Caco-2 (cell line): ENCODE measurements at regions not wholly inside any gene's neighbourhood (a gene's known extent, or its start where the extent isn't known, plus 50 kb on each side); places are given as distances from the start of the nearest gene placed in this dataset.

Experiments
- BruUV-seq: library from RNA; stranded (reverse); fragments of 400-500 nt; replicated peaks from 2 replicates; lab custom pipeline; 2021; lab: Mats Ljungman, UMichigan
- CTCF ChIA-PET: fragments of 300-600 bp; sonication (Branson Sonifier 250); formaldehyde crosslinking; loops from one replicate; lab custom pipeline; 2022; ENCODE audit warnings: antibody characterized with exemption; lab: Charles Lee
- POLR2A ChIA-PET: fragments of 300-600 bp; sonication (Branson Sonifier 250); formaldehyde crosslinking; loops from one replicate; lab custom pipeline; 2022; ENCODE audit warnings: antibody characterized with exemption; lab: Charles Lee
- DNase-seq, 2 experiments: peaks; one replicate each; pipeline versions ENCODE4 v3.0.0 to v3.0.0-alpha.2; 2020 to 2022
- H3K27me3 ChIP-seq: replicated peaks from 2 replicates; pipeline ENCODE4 v1.6.0; 2011; ENCODE audit warnings: low read length; ENCODE audit not compliant: control insufficient read depth, insufficient read depth
- H3K36me3 ChIP-seq: 2 replicates; pipeline ENCODE4 v1.5.1; 2011; ENCODE audit warnings: low read length; ENCODE audit not compliant: control insufficient read depth, insufficient read depth
- H3K4me1 ChIP-seq: fragments of 250-450 bp; sonication (Bioruptor Pico); 2 replicates; pipeline ENCODE4 v1.5.1; 2020; ENCODE audit warnings: mild to moderate bottlenecking
- H3K4me3 ChIP-seq: 2 replicates; pipeline ENCODE4 v1.5.1; 2011; ENCODE audit warnings: low read depth, mild to moderate bottlenecking, control low read depth, low read length
- H3K9me3 ChIP-seq: fragments of 250-450 bp; sonication (Bioruptor Pico); 2 replicates; pipeline ENCODE4 v1.5.1; 2020; ENCODE audit warnings: mild to moderate bottlenecking, moderate library complexity
- H3K27ac Mint-ChIP-seq: one replicate; pipeline ENCODE4 v1.8.0; 2022; ENCODE audit warnings: mixed read lengths; ENCODE audit not compliant: unreplicated experiment
- H3K27me3 Mint-ChIP-seq: one replicate; pipeline ENCODE4 v1.8.0; 2022; ENCODE audit warnings: mixed read lengths; ENCODE audit not compliant: insufficient read depth, unreplicated experiment
- H3K36me3 Mint-ChIP-seq: one replicate; pipeline ENCODE4 v1.8.0; 2022; ENCODE audit warnings: mild to moderate bottlenecking, mixed read lengths; ENCODE audit not compliant: insufficient read depth, unreplicated experiment
- H3K4me1 Mint-ChIP-seq: one replicate; pipeline ENCODE4 v1.8.0; 2022; ENCODE audit warnings: low read depth, mixed read lengths; ENCODE audit not compliant: unreplicated experiment
- H3K4me3 Mint-ChIP-seq: one replicate; pipeline ENCODE4 v1.8.0; 2022; ENCODE audit warnings: mild to moderate bottlenecking, moderate library complexity, mixed read lengths; ENCODE audit not compliant: unreplicated experiment
- H3K9me3 Mint-ChIP-seq: one replicate; pipeline ENCODE4 v1.8.0; 2022; ENCODE audit warnings: mixed read lengths; ENCODE audit not compliant: unreplicated experiment
- CTCF ChIP-seq, 2 experiments: fragments of 200-600 bp in 1 of 2; IDR thresholded peaks; 1 replicate in 1 of 2; 2 replicates in 1 of 2; pipeline versions ENCODE4 v1.5.1 to v1.8.0; 2011 to 2022; ENCODE audit warnings: antibody characterized with exemption in 1 of 2, control low read depth in 1 of 2, inconsistent platforms in 1 of 2, low read depth in 1 of 2, low read length in 1 of 2, mild to moderate bottlenecking in 1 of 2, moderate library complexity in 1 of 2; ENCODE audit not compliant: insufficient read depth in 1 of 2, severe bottlenecking in 1 of 2, unreplicated experiment in 1 of 2
- intact Hi-C: fragments of 100-400 bp; cut with micrococcal nuclease; formaldehyde crosslinking; loops from one replicate; pipeline ENCODE4 v1.10.0; 2022; ENCODE audit not compliant: unreplicated experiment

DNA sequence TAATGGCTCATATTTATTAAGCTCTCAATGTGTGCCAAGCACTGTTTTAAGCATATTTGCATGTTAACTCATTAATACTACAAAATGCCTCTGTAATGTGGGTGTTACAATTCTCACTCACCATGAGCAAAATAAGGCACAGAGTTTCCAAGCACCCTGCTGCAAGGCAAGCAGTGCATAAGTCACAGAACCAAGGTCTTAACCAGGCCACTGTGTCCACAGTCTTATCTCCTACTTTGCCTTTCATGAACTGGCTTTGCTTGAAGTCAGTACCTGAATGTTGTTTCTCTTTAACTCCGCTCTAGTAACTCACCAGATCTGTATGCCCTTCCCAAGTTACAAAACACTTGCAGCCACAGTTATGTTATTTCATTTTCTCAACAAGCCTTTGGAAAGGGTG is 1372.7 kb downstream of the AACS start:
- Mint-ChIP-seq H3K27me3 (peaks cover 3% of the 10 kb centered on the region), H3K4me1 (no peaks in the 10 kb centered on the region), H3K9me3 (no peaks in the 10 kb centered on the region), H3K4me3 (no peak overlapping the region), H3K36me3 (no peaks in the 10 kb centered on the region), H3K27ac (no peak overlapping the region)
- Histone ChIP-seq H3K9me3 (no peaks in the 10 kb centered on the region), H3K27me3 (no peaks in the 10 kb centered on the region), H3K36me3 (no peaks in the 10 kb centered on the region), H3K4me1 (no peaks in the 10 kb centered on the region), H3K4me3 (no peak overlapping the region)
- intact Hi-C loops: no loop called here
- ChIA-PET POLR2A (no interaction called here), CTCF (no interaction called here)
- no peak for TF ChIP-seq CTCF (IDR thresholded peaks at IDR 0.05; ENCODE audit: insufficient read depth in 1 of 2, low read depth in 1 of 2, low read length in 1 of 2, severe bottlenecking in 1 of 2, unreplicated experiment in 1 of 2)
- no peak for DNase-seq
- BruUV-seq: no TSS peak

GRCh38 chr12:126443977-126444376 is 1378.7 kb downstream of the AACS start:
- ChIA-PET CTCF (no interaction called here), POLR2A (no interaction called here)
- Mint-ChIP-seq H3K4me1 (no peaks in the 10 kb centered on the region), H3K9me3 (peaks cover 20% of the 10 kb centered on the region), H3K27me3 (peaks cover 4% of the 10 kb centered on the region), H3K4me3 (no peak overlapping the region), H3K27ac (no peak overlapping the region), H3K36me3 (no peaks in the 10 kb centered on the region)
- intact Hi-C loops: no loop called here
- no peak for TF ChIP-seq CTCF (IDR thresholded peaks at IDR 0.05; ENCODE audit: insufficient read depth in 1 of 2, low read depth in 1 of 2, low read length in 1 of 2, severe bottlenecking in 1 of 2, unreplicated experiment in 1 of 2)
- Histone ChIP-seq H3K4me3 (no peak overlapping the region), H3K36me3 (no peaks in the 10 kb centered on the region), H3K9me3 (no peaks in the 10 kb centered on the region), H3K27me3 (no peaks in the 10 kb centered on the region), H3K4me1 (no peaks in the 10 kb centered on the region)
- no peak for DNase-seq
- no TSS peak for BruUV-seq

DNA sequence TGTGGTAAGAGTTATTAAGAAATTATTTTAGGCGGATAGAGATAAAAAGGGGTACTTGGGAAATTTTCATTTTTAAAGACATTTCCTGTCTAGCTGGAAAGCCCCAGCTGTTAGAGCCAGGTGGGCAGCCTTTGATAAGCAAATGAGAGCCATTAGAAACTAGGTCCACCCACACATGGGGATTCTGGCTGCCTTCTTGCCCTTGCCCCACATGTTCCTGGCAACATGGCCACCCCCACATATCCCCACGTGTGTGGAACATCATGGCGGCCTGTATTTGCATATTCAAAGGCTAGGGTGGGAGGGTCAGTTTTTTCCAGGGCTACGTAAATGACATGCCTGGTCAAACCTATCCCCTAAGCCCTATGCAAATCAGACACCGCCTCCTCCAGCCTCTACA is 1382.1 kb downstream of the AACS start:
- peaks cover 30% of the 10 kb centered on the region for H3K9me3 Mint-ChIP-seq
- H3K27ac Mint-ChIP-seq: no peak overlapping the region
- intact Hi-C loops: no loop called here
- no TSS peak for BruUV-seq
- no peak overlapping the region for H3K4me3 ChIP-seq
- H3K27me3 ChIP-seq: no peaks in the 10 kb centered on the region
- no peaks in the 10 kb centered on the region for H3K4me1 Mint-ChIP-seq
- no peak for TF ChIP-seq CTCF (IDR thresholded peaks at IDR 0.05; ENCODE audit: insufficient read depth in 1 of 2, low read depth in 1 of 2, low read length in 1 of 2, severe bottlenecking in 1 of 2, unreplicated experiment in 1 of 2)
- H3K4me3 Mint-ChIP-seq: no peak overlapping the region
- no peaks in the 10 kb centered on the region for H3K36me3 Mint-ChIP-seq
- no peaks in the 10 kb centered on the region for H3K4me1 ChIP-seq
- POLR2A ChIA-PET: no interaction called here
- H3K27me3 Mint-ChIP-seq: peaks cover 4% of the 10 kb centered on the region
- CTCF ChIA-PET: no interaction called here
- H3K36me3 ChIP-seq: no peaks in the 10 kb centered on the region
- H3K9me3 ChIP-seq: no peaks in the 10 kb centered on the region
- no peak for DNase-seq
